ENCODE measurements at regions not wholly inside any gene's neighbourhood (a gene's known extent, or its start where the extent isn't known, plus 50 kb on each side); places are given as distances from the start of the nearest gene placed in this dataset.

- Mint-ChIP-seq H3K27me3 (no peaks in the 10 kb centered on the region), H3K4me3 (no peak overlapping the region), H3K4me1 (no peaks in the 10 kb centered on the region), H3K9me3 (peaks cover 0 to 4% (median 2%) of the 10 kb centered on the region in 7 donors), H3K27ac (no peak overlapping the region), H3K36me3 (no peaks in the 10 kb centered on the region)
- Histone ChIP-seq H3K4me1 (ENCODE audit: control insufficient read depth, insufficient read depth, low read length, poor library complexity, severe bottlenecking) (no peaks in the 10 kb centered on the region), H3K36me3 (ENCODE audit: control insufficient read depth, insufficient read depth, low read length) (no peaks in the 10 kb centered on the region), H3K27me3 (ENCODE audit: control insufficient read depth, insufficient read depth, low read length) (no peaks in the 10 kb centered on the region), H3K27ac (ENCODE audit: insufficient read depth, low read length, poor library complexity, severe bottlenecking) (no peak overlapping the region), H3K4me3 (ENCODE audit: low read depth, low read length) (no peak overlapping the region), H3K9me3 (ENCODE audit: control insufficient read depth in 2 of 2, low read length in 2 of 2) (no peaks in the 10 kb centered on the region)
- DNase-seq: no peak
- no peak for ATAC-seq (ENCODE audit: low read depth in 2 of 2)
Measured at GRCh38 chr16:5885521-5885920, 787.9 kb upstream of the EEF2KMT start.

GRCh38 chr16:5884996-5885395 lies 787.4 kb upstream of the EEF2KMT start:
- H3K9me3 Mint-ChIP-seq: peaks cover 0 to 4% (median 2%) of the 10 kb centered on the region in 7 donors
- Histone ChIP-seq H3K27me3 (ENCODE audit: control insufficient read depth, insufficient read depth, low read length) (no peaks in the 10 kb centered on the region), H3K36me3 (ENCODE audit: control insufficient read depth, insufficient read depth, low read length) (no peaks in the 10 kb centered on the region), H3K4me1 (ENCODE audit: control insufficient read depth, insufficient read depth, low read length, poor library complexity, severe bottlenecking) (no peaks in the 10 kb centered on the region), H3K27ac (ENCODE audit: insufficient read depth, low read length, poor library complexity, severe bottlenecking) (no peak overlapping the region), H3K9me3 (ENCODE audit: control insufficient read depth in 2 of 2, low read length in 2 of 2) (no peaks in the 10 kb centered on the region), H3K4me3 (ENCODE audit: low read depth, low read length) (no peak overlapping the region)
- no peak for DNase-seq
- H3K36me3 Mint-ChIP-seq: no peaks in the 10 kb centered on the region
- no peak for ATAC-seq (ENCODE audit: low read depth in 2 of 2)
- no peak overlapping the region for H3K27ac Mint-ChIP-seq
- H3K4me3 Mint-ChIP-seq: no peak overlapping the region
- no peaks in the 10 kb centered on the region for H3K27me3 Mint-ChIP-seq
- no peaks in the 10 kb centered on the region for H3K4me1 Mint-ChIP-seq

GRCh38 chr16:5884339-5884738 lies 786.7 kb upstream of the EEF2KMT start:
- Mint-ChIP-seq H3K36me3 (no peaks in the 10 kb centered on the region), H3K4me3 (no peak overlapping the region), H3K4me1 (no peaks in the 10 kb centered on the region), H3K27me3 (no peaks in the 10 kb centered on the region), H3K27ac (no peak overlapping the region), H3K9me3 (peaks cover 0 to 5% (median 2%) of the 10 kb centered on the region in 7 donors)
- no peak overlapping the region for H3K4me3 ChIP-seq (ENCODE audit: low read depth, low read length)
- ATAC-seq (ENCODE audit: low read depth in 2 of 2): no peak
- no peaks in the 10 kb centered on the region for H3K36me3 ChIP-seq (ENCODE audit: control insufficient read depth, insufficient read depth, low read length)
- no peaks in the 10 kb centered on the region for H3K27me3 ChIP-seq (ENCODE audit: control insufficient read depth, insufficient read depth, low read length)
- DNase-seq: no peak
- no peaks in the 10 kb centered on the region for H3K4me1 ChIP-seq (ENCODE audit: control insufficient read depth, insufficient read depth, low read length, poor library complexity, severe bottlenecking)
- no peaks in the 10 kb centered on the region for H3K9me3 ChIP-seq (ENCODE audit: control insufficient read depth in 2 of 2, low read length in 2 of 2)
- no peak overlapping the region for H3K27ac ChIP-seq (ENCODE audit: insufficient read depth, low read length, poor library complexity, severe bottlenecking)

- H3K36me3 ChIP-seq (ENCODE audit: control insufficient read depth, insufficient read depth, low read length): no peaks in the 10 kb centered on the region
- H3K9me3 Mint-ChIP-seq: peaks cover 0 to 3% (median 0%) of the 10 kb centered on the region in 7 donors
- no peak overlapping the region for H3K27ac ChIP-seq (ENCODE audit: insufficient read depth, low read length, poor library complexity, severe bottlenecking)
- DNase-seq (no peak), ATAC-seq (ENCODE audit: low read depth in 2 of 2) (no peak)
- no peaks in the 10 kb centered on the region for H3K9me3 ChIP-seq (ENCODE audit: control insufficient read depth in 2 of 2, low read length in 2 of 2)
- H3K36me3 Mint-ChIP-seq: no peaks in the 10 kb centered on the region
- no peaks in the 10 kb centered on the region for H3K27me3 Mint-ChIP-seq
- no peaks in the 10 kb centered on the region for H3K4me1 ChIP-seq (ENCODE audit: control insufficient read depth, insufficient read depth, low read length, poor library complexity, severe bottlenecking)
- H3K4me1 Mint-ChIP-seq: no peaks in the 10 kb centered on the region
- H3K4me3 ChIP-seq (ENCODE audit: low read depth, low read length): no peak overlapping the region
- no peak overlapping the region for H3K4me3 Mint-ChIP-seq
- no peak overlapping the region for H3K27ac Mint-ChIP-seq
- no peaks in the 10 kb centered on the region for H3K27me3 ChIP-seq (ENCODE audit: control insufficient read depth, insufficient read depth, low read length)
Measured at GRCh38 chr16:5882087-5882640, 784.6 kb upstream of the EEF2KMT start.

GRCh38 chr16:5875416-5875815 lies 777.8 kb upstream of the EEF2KMT start:
- Histone ChIP-seq H3K9me3 (ENCODE audit: control insufficient read depth in 2 of 2, low read length in 2 of 2) (no peaks in the 10 kb centered on the region), H3K4me1 (ENCODE audit: control insufficient read depth, insufficient read depth, low read length, poor library complexity, severe bottlenecking) (no peaks in the 10 kb centered on the region), H3K36me3 (ENCODE audit: control insufficient read depth, insufficient read depth, low read length) (no peaks in the 10 kb centered on the region), H3K27ac (ENCODE audit: insufficient read depth, low read length, poor library complexity, severe bottlenecking) (no peak overlapping the region), H3K4me3 (ENCODE audit: low read depth, low read length) (no peak overlapping the region), H3K27me3 (ENCODE audit: control insufficient read depth, insufficient read depth, low read length) (no peaks in the 10 kb centered on the region)
- ATAC-seq (ENCODE audit: low read depth in 2 of 2) (no peak), DNase-seq (no peak)
- no peaks in the 10 kb centered on the region for H3K27me3 Mint-ChIP-seq
- no peak overlapping the region for H3K4me3 Mint-ChIP-seq
- no peaks in the 10 kb centered on the region for H3K4me1 Mint-ChIP-seq
- peaks cover 0 to 17% (median 2%) of the 10 kb centered on the region in 7 donors for H3K9me3 Mint-ChIP-seq
- H3K27ac Mint-ChIP-seq: no peak overlapping the region
- H3K36me3 Mint-ChIP-seq: no peaks in the 10 kb centered on the region

- H3K36me3 Mint-ChIP-seq: no peaks in the 10 kb centered on the region
- no peak overlapping the region for H3K27ac Mint-ChIP-seq
- DNase-seq: no peak
Measured at GRCh38 chr16:5874899-5875298, 777.3 kb upstream of the EEF2KMT start.

GRCh38 chr16:5873221-5873620 lies 775.6 kb upstream of the EEF2KMT start:
- H3K4me3 Mint-ChIP-seq: no peak overlapping the region
- Histone ChIP-seq H3K4me3 (ENCODE audit: low read depth, low read length) (no peak overlapping the region), H3K36me3 (ENCODE audit: control insufficient read depth, insufficient read depth, low read length) (no peaks in the 10 kb centered on the region), H3K27ac (ENCODE audit: insufficient read depth, low read length, poor library complexity, severe bottlenecking) (no peak overlapping the region), H3K4me1 (ENCODE audit: control insufficient read depth, insufficient read depth, low read length, poor library complexity, severe bottlenecking) (no peaks in the 10 kb centered on the region), H3K9me3 (ENCODE audit: control insufficient read depth in 2 of 2, low read length in 2 of 2) (no peaks in the 10 kb centered on the region), H3K27me3 (ENCODE audit: control insufficient read depth, insufficient read depth, low read length) (no peaks in the 10 kb centered on the region)
- no peak for DNase-seq
- H3K36me3 Mint-ChIP-seq: no peaks in the 10 kb centered on the region
- no peak overlapping the region for H3K27ac Mint-ChIP-seq
- H3K27me3 Mint-ChIP-seq: no peaks in the 10 kb centered on the region
- no peaks in the 10 kb centered on the region for H3K4me1 Mint-ChIP-seq
- no peak for ATAC-seq (ENCODE audit: low read depth in 2 of 2)
- H3K9me3 Mint-ChIP-seq: peaks cover 0 to 17% (median 2%) of the 10 kb centered on the region in 7 donors

More at GRCh38 chr16:5874899-5875298, 777.3 kb upstream of the EEF2KMT start:
- Histone ChIP-seq H3K4me1 (ENCODE audit: control insufficient read depth, insufficient read depth, low read length, poor library complexity, severe bottlenecking) (no peaks in the 10 kb centered on the region), H3K9me3 (ENCODE audit: control insufficient read depth in 2 of 2, low read length in 2 of 2) (no peaks in the 10 kb centered on the region), H3K27me3 (ENCODE audit: control insufficient read depth, insufficient read depth, low read length) (no peaks in the 10 kb centered on the region), H3K4me3 (ENCODE audit: low read depth, low read length) (no peak overlapping the region), H3K27ac (ENCODE audit: insufficient read depth, low read length, poor library complexity, severe bottlenecking) (no peak overlapping the region), H3K36me3 (ENCODE audit: control insufficient read depth, insufficient read depth, low read length) (no peaks in the 10 kb centered on the region)
- Mint-ChIP-seq H3K4me3 (no peak overlapping the region), H3K4me1 (no peaks in the 10 kb centered on the region), H3K9me3 (peaks cover 0 to 17% (median 2%) of the 10 kb centered on the region in 7 donors), H3K27me3 (no peaks in the 10 kb centered on the region)
- ATAC-seq (ENCODE audit: low read depth in 2 of 2): no peak

- no peak for DNase-seq
- no peak overlapping the region for H3K27ac ChIP-seq (ENCODE audit: insufficient read depth, low read length, poor library complexity, severe bottlenecking)
- no peak overlapping the region for H3K4me3 ChIP-seq (ENCODE audit: low read depth, low read length)
- Mint-ChIP-seq H3K4me1 (no peaks in the 10 kb centered on the region), H3K9me3 (peaks cover 0 to 16% (median 3%) of the 10 kb centered on the region in 7 donors), H3K36me3 (no peaks in the 10 kb centered on the region), H3K27me3 (no peaks in the 10 kb centered on the region), H3K4me3 (no peak overlapping the region), H3K27ac (no peak overlapping the region)
- H3K9me3 ChIP-seq (ENCODE audit: control insufficient read depth in 2 of 2, low read length in 2 of 2): no peaks in the 10 kb centered on the region
- H3K4me1 ChIP-seq (ENCODE audit: control insufficient read depth, insufficient read depth, low read length, poor library complexity, severe bottlenecking): no peaks in the 10 kb centered on the region
- no peak for ATAC-seq (ENCODE audit: low read depth in 2 of 2)
- H3K27me3 ChIP-seq (ENCODE audit: control insufficient read depth, insufficient read depth, low read length): no peaks in the 10 kb centered on the region
- H3K36me3 ChIP-seq (ENCODE audit: control insufficient read depth, insufficient read depth, low read length): no peaks in the 10 kb centered on the region
Measured at GRCh38 chr16:5870886-5871691, 773.5 kb upstream of the EEF2KMT start.
